A673 (cell line): ENCODE measurements at regions not wholly inside any gene's neighbourhood (a gene's known extent, or its start where the extent isn't known, plus 50 kb on each side); places are given as distances from the start of the nearest gene placed in this dataset.
"Not testable (repeated sequence)": the region's sequence is repeated elsewhere in the genome, so short reads cannot be mapped to it uniquely, and the experiment has no call there.

Source experiments
- CTCF ChIP-seq: fragments of 300-800, 200-600 bp; sonication (generic); conservative IDR thresholded peaks from 2 replicates; pipeline ENCODE4 v1.5.1; 2017; ENCODE audit warnings: low read depth, mild to moderate bottlenecking, antibody characterized with exemption, low read length, moderate library complexity, mixed read lengths
- EZH2 ChIP-seq: fragments of 200-600 bp; sonication (generic); IDR thresholded peaks from 2 replicates; pipeline ENCODE4 v1.6.1; 2017; ENCODE audit warnings: borderline replicate concordance, low read depth, mild to moderate bottlenecking, mixed read lengths, antibody characterized with exemption, low read length; ENCODE audit not compliant: poor library complexity, severe bottlenecking

- TF ChIP-seq EZH2, CTCF: not testable (repeated sequence)
These were observed 75.5 kb upstream of the TBC1D5 start for GRCh38 chr3:17817973-17818372.
